WERI-Rb-1 (cell line): ENCODE measurements at regions not wholly inside any gene's neighbourhood (a gene's known extent, or its start where the extent isn't known, plus 50 kb on each side); places are given as distances from the start of the nearest gene placed in this dataset.

Experiments
- DNase-seq: peaks from one replicate; pipeline ENCODE4 v3.0.0-alpha.2; 2020
- H3K27ac ChIP-seq: fragments of 250-450 bp; sonication (Bioruptor Pico); 2 replicates; pipeline ENCODE4 v1.5.1; 2020; ENCODE audit warnings: mild to moderate bottlenecking, moderate library complexity
- H3K27me3 ChIP-seq: fragments of 250-450 bp; sonication (Bioruptor Pico); 2 replicates; pipeline ENCODE4 v1.5.1; 2021; ENCODE audit warnings: mild to moderate bottlenecking, low read depth, moderate library complexity; ENCODE audit not compliant: insufficient read depth, severe bottlenecking
- H3K36me3 ChIP-seq: fragments of 250-450 bp; sonication (Bioruptor Pico); 2 replicates; pipeline ENCODE4 v1.5.1; 2020; ENCODE audit warnings: mild to moderate bottlenecking, moderate library complexity
- H3K4me3 ChIP-seq: 2 replicates; pipeline ENCODE4 v1.5.1; 2011; ENCODE audit warnings: low read depth, mild to moderate bottlenecking, control low read depth, low read length
- H3K9me3 ChIP-seq: fragments of 250-450 bp; sonication (Bioruptor Pico); 2 replicates; pipeline ENCODE4 v1.5.1; 2021; ENCODE audit warnings: mild to moderate bottlenecking, moderate library complexity; ENCODE audit not compliant: severe bottlenecking
- CTCF ChIP-seq: IDR thresholded peaks from 2 replicates; pipeline ENCODE4 v1.5.1; 2011; ENCODE audit warnings: low read depth, mild to moderate bottlenecking, control low read depth, inconsistent platforms, low read length

GRCh38 chr14:54133896-54134295 is 177.3 kb upstream of the BMP4 start:
- Histone ChIP-seq H3K27ac (no peak overlapping the region), H3K9me3 (no peaks in the 10 kb centered on the region), H3K4me3 (no peak overlapping the region), H3K36me3 (no peaks in the 10 kb centered on the region), H3K27me3 (peaks cover 30% of the 10 kb centered on the region)
- TF ChIP-seq CTCF, result no peak
- DNase-seq, result no peak

- H3K4me3 ChIP-seq, result no peak overlapping the region
- H3K27me3 ChIP-seq, result peaks cover 35% of the 10 kb centered on the region
- no peaks in the 10 kb centered on the region for H3K36me3 ChIP-seq
- H3K27ac ChIP-seq, result no peak overlapping the region
- H3K9me3 ChIP-seq, result no peaks in the 10 kb centered on the region
- no peak for TF ChIP-seq CTCF
- DNase-seq, result no peak
Measured at GRCh38 chr14:54135804-54136280, 179.2 kb upstream of the BMP4 start.

- no peak overlapping the region for H3K4me3 ChIP-seq
Measured at GRCh38 chr14:54136894-54137613, 180.4 kb upstream of the BMP4 start.

GRCh38 chr14:54137614-54137961 is 181.0 kb upstream of the BMP4 start:
- DNase-seq, result no peak
- H3K4me3 ChIP-seq, result no peak overlapping the region
- H3K36me3 ChIP-seq, result no peaks in the 10 kb centered on the region
- H3K9me3 ChIP-seq, result no peaks in the 10 kb centered on the region
- no peak overlapping the region for H3K27ac ChIP-seq
- TF ChIP-seq CTCF, result no peak
- peaks cover 37% of the 10 kb centered on the region for H3K27me3 ChIP-seq

More at GRCh38 chr14:54136894-54137613, 180.4 kb upstream of the BMP4 start:
- peaks cover 39% of the 10 kb centered on the region for H3K27me3 ChIP-seq
- no peaks in the 10 kb centered on the region for H3K36me3 ChIP-seq
- H3K9me3 ChIP-seq, result no peaks in the 10 kb centered on the region
- TF ChIP-seq CTCF, result no peak
- no peak overlapping the region for H3K27ac ChIP-seq
- no peak for DNase-seq

- Histone ChIP-seq H3K27ac (no peak overlapping the region), H3K9me3 (no peaks in the 10 kb centered on the region), H3K27me3 (peaks cover 34% of the 10 kb centered on the region), H3K4me3 (no peak overlapping the region), H3K36me3 (no peaks in the 10 kb centered on the region)
- TF ChIP-seq CTCF, result no peak
- no peak for DNase-seq
Measured at GRCh38 chr14:54138024-54138353, 181.4 kb upstream of the BMP4 start.

GRCh38 chr14:54138354-54139038 is 181.9 kb upstream of the BMP4 start:
- Histone ChIP-seq H3K36me3 (no peaks in the 10 kb centered on the region), H3K27me3 (peaks cover 39% of the 10 kb centered on the region), H3K27ac (no peak overlapping the region), H3K4me3 (no peak overlapping the region), H3K9me3 (no peaks in the 10 kb centered on the region)
- no peak for TF ChIP-seq CTCF
- no peak for DNase-seq
